Ovary (tissue), 3 donors: ENCODE measurements at regions not wholly inside any gene's neighbourhood (a gene's known extent, or its start where the extent isn't known, plus 50 kb on each side); places are given as distances from the start of the nearest gene placed in this dataset.

Experiments used
- EP300 ChIP-seq: sonication (generic); formaldehyde crosslinking; IDR thresholded peaks from one replicate; pipeline ENCODE4 v1.6.1; 2017; ENCODE audit warnings: antibody characterized with exemption
- POLR2A ChIP-seq: fragments of 450-650 bp; IDR thresholded peaks from one replicate; pipeline ENCODE4 v1.6.1; 2017; ENCODE audit warnings: antibody characterized with exemption, mild to moderate bottlenecking, moderate library complexity
- TF ChIP-seq, protein P1 (sequence below), 3 donors: fragments of 450-650 bp in 2 of 3; fragments of 200-600 bp in 1 of 3; IDR thresholded peaks; one replicate each; pipeline versions ENCODE4 v1.5.1 to v1.8.0; 2016 to 2022; ENCODE audit warnings: antibody characterized with exemption in 3 of 3, mild to moderate bottlenecking in 1 of 3
- donor health status: DM: no; HTN: no; CAD: no.

DNA sequence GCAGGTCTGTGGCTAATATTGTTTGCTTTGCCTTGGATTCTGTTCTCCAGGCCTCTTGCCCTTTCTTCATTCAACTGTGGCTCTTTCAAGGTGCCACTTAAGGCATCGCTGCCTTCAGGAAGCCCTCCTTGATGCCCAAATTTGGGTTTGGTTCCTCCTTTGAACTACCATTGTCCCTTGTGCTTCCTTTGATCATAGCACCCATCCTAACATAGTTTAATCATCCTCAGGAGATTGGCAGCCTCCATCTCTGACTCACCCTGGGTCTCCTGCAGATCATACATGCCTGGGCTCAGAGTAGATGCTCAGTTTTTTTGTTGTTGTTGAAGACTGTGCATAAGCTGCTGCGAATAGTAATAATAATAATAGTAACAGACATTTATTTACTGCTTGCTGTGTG lies 54.4 kb upstream of the ACOT11 start:
- TF ChIP-seq, protein P1, sequence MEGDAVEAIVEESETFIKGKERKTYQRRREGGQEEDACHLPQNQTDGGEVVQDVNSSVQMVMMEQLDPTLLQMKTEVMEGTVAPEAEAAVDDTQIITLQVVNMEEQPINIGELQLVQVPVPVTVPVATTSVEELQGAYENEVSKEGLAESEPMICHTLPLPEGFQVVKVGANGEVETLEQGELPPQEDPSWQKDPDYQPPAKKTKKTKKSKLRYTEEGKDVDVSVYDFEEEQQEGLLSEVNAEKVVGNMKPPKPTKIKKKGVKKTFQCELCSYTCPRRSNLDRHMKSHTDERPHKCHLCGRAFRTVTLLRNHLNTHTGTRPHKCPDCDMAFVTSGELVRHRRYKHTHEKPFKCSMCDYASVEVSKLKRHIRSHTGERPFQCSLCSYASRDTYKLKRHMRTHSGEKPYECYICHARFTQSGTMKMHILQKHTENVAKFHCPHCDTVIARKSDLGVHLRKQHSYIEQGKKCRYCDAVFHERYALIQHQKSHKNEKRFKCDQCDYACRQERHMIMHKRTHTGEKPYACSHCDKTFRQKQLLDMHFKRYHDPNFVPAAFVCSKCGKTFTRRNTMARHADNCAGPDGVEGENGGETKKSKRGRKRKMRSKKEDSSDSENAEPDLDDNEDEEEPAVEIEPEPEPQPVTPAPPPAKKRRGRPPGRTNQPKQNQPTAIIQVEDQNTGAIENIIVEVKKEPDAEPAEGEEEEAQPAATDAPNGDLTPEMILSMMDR (IDR thresholded peaks at IDR 0.05), result no peak
- TF ChIP-seq POLR2A, result no peak
- TF ChIP-seq EP300, result no peak
